Brain microvascular endothelial cell (primary cell): ENCODE measurements at regions not wholly inside any gene's neighbourhood (a gene's known extent, or its start where the extent isn't known, plus 50 kb on each side); places are given as distances from the start of the nearest gene placed in this dataset.

Experiments
- DNase-seq: peaks from one replicate; pipeline ENCODE4 v3.0.0-alpha.2; 2020
- H3K27ac ChIP-seq: fragments of 250-450 bp; sonication (Bioruptor Pico); 2 replicates; pipeline ENCODE4 v1.5.1; 2020; ENCODE audit warnings: mild to moderate bottlenecking, moderate library complexity
- H3K27me3 ChIP-seq: fragments of 250-450 bp; sonication (Bioruptor Pico); replicated peaks from 2 replicates; pipeline ENCODE4 v1.5.1; 2020; ENCODE audit warnings: mild to moderate bottlenecking
- H3K36me3 ChIP-seq: fragments of 250-450 bp; sonication (Bioruptor Pico); replicated peaks from 2 replicates; pipeline ENCODE4 v1.5.1; 2020; ENCODE audit warnings: mild to moderate bottlenecking
- H3K4me3 ChIP-seq: 2 replicates; pipeline ENCODE4 v1.5.1; 2011; ENCODE audit warnings: low read depth, mild to moderate bottlenecking, control low read depth, low read length, moderate library complexity
- in situ Hi-C: cut with HindIII; loops from 2 replicates; pipeline ENCODE4 v1.10.0; 2017; ENCODE audit warnings: low sequenced_read_pairs, low pct_ligation_motif_present
- TF ChIP-seq, protein P1 (sequence below): IDR thresholded peaks from 2 replicates; pipeline ENCODE4 v1.5.1; 2011; ENCODE audit warnings: low read depth, mild to moderate bottlenecking, moderate library complexity, low read length, control low read depth, inconsistent platforms; ENCODE audit errors: missing control alignments

DNA sequence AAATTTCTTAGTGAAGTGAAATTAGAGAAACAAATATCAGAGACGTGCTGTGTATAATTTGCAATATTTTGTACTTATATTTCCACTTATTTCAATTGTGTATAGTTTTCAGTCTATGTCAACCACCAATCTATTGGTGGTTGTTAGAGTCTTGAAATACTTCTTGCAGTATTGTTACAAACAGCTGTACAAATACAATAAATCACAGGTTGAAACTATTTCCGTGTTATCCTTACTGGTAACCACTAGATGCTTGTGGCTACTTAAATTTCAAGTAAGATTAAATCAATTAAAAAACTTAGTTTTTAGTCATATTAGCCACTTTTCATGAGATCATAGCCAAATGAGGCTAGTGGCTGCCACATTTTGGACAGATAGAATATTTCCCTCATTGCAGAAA lies 520.5 kb downstream of the GBA3 start:
- H3K27ac ChIP-seq, result no peak overlapping the region
- H3K4me3 ChIP-seq, result no peak overlapping the region
- in situ Hi-C loops, result no loop called here
- H3K27me3 ChIP-seq, result no peaks in the 10 kb centered on the region
- DNase-seq, result no peak
- TF ChIP-seq, protein P1, sequence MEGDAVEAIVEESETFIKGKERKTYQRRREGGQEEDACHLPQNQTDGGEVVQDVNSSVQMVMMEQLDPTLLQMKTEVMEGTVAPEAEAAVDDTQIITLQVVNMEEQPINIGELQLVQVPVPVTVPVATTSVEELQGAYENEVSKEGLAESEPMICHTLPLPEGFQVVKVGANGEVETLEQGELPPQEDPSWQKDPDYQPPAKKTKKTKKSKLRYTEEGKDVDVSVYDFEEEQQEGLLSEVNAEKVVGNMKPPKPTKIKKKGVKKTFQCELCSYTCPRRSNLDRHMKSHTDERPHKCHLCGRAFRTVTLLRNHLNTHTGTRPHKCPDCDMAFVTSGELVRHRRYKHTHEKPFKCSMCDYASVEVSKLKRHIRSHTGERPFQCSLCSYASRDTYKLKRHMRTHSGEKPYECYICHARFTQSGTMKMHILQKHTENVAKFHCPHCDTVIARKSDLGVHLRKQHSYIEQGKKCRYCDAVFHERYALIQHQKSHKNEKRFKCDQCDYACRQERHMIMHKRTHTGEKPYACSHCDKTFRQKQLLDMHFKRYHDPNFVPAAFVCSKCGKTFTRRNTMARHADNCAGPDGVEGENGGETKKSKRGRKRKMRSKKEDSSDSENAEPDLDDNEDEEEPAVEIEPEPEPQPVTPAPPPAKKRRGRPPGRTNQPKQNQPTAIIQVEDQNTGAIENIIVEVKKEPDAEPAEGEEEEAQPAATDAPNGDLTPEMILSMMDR, result no peak
- H3K36me3 ChIP-seq, result no peaks in the 10 kb centered on the region

DNA sequence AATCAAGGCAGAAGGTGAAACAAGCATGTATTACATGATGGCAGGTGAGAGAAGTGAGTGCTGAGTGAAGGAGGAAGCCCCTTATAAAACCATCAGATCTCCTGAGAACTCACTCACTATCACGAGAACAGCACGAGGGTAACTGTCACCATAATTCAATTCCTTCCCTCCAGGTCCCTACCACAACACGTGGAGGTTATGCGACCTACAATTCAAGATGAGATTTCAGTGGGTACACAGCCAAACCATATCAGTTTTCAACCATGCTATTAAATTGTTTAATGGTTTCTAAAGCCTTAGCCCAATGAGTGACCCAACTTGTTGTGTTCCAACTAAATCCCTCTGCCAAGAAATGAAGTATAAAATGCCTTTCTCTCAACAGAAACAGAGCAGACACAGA lies 519.8 kb downstream of the GBA3 start:
- H3K4me3 ChIP-seq, result no peak overlapping the region
- no peaks in the 10 kb centered on the region for H3K36me3 ChIP-seq
- TF ChIP-seq, protein P1, result no peak
- in situ Hi-C loops, result no loop called here
- H3K27ac ChIP-seq, result no peak overlapping the region
- DNase-seq, result no peak
- no peaks in the 10 kb centered on the region for H3K27me3 ChIP-seq

DNA sequence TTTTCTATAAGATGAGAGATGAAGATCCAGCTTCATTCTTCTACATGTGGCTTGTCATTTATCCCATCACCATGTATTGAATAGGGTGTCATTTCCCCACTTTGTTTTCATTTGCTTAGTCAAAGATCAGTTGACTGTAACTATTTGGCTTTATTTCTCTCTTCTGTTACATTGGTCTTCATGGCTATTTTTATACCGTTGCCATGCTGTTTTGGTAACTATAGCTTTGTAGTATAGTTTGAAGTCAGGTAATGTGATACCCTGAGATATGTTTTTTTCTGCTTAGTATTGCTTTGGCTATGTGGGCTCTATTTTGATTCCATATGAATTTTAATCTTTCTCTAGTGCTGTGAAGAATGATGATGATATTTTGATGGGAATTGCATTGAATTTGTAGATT lies 514.3 kb downstream of the GBA3 start:
- no peaks in the 10 kb centered on the region for H3K36me3 ChIP-seq
- no peak overlapping the region for H3K4me3 ChIP-seq
- DNase-seq, result no peak
- in situ Hi-C loops, result no loop called here
- TF ChIP-seq, protein P1, result no peak
- H3K27ac ChIP-seq, result no peak overlapping the region
- no peaks in the 10 kb centered on the region for H3K27me3 ChIP-seq

DNA sequence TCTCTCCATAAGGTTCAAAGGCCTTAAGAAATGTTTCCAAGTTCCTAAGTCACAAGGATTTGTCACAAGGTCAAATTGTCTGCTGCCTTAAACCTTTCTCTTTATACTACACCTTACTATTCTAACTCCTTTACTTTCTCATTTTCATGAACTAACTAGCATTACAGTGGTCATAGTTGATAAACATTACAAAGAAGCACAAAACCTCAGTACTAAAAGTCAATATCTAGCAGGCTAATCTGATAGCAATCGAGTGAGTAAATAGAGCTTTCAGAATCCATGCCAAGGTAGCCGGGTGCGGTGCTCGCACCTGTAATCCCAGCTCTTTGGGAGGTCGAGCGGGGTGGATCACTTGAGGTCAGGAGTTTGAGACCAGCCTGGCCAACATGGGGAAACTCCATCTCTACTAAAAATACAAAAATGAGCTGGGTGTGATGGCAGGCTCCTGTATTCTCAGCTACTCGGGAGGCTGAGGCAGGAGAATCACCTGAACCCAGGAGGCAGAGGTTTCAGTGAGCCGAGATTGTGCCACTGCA lies 510.0 kb downstream of the GBA3 start:
- no peaks in the 10 kb centered on the region for H3K27me3 ChIP-seq
- no peak overlapping the region for H3K27ac ChIP-seq
- DNase-seq, result no peak
- H3K36me3 ChIP-seq, result no peaks in the 10 kb centered on the region
- TF ChIP-seq, protein P1, result no peak
- in situ Hi-C loops, result no loop called here
- H3K4me3 ChIP-seq, result no peak overlapping the region

DNA sequence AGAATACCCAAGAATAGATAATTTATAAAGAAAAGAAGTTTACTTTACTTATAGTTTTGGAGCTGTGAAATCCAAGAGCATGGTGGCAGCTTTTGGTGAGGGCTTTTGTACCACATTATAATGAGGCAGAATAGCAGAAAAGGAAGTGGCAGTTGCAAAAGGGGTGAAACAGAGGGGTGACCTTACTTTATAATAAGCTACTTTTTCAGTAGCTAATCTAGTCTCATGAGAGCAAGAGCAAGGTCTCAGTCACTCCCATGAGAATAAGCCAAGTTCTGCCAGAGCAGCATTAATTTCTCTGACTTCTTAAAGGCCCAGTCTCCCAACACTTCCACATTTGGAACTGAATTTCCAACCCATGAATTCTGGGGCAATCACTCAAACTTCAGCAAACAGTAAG lies 502.0 kb downstream of the GBA3 start:
- no peak overlapping the region for H3K27ac ChIP-seq
- no peak for DNase-seq
- no peaks in the 10 kb centered on the region for H3K36me3 ChIP-seq
- H3K27me3 ChIP-seq, result no peaks in the 10 kb centered on the region
- TF ChIP-seq, protein P1, result no peak
- in situ Hi-C loops, result no loop called here
- H3K4me3 ChIP-seq, result no peak overlapping the region

DNA sequence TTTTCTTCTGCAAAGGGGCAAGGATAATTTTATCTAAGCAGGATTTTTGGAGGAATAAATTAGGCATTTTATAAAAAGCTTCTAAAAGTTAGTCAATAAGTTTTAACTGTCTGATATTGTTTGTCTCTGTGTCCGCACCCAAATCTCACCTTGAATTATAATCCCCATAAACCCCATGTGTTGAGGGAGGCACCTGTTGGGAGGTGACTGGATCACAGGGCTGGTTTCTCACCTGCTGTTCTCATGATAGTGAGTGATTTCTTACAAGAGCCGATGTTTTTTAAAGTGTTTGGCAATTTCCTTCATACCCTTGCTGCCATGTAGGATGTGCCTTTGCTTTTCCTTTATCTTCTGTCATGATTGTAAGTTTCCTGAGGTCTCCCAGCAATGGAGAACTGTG lies 481.4 kb downstream of the GBA3 start:
- no peak for DNase-seq
- Histone ChIP-seq H3K27me3 (no peaks in the 10 kb centered on the region), H3K4me3 (no peak overlapping the region), H3K27ac (no peak overlapping the region), H3K36me3 (no peaks in the 10 kb centered on the region)
- TF ChIP-seq, protein P1, result no peak
- in situ Hi-C loops, result no loop called here
